ENCODE measurements at regions not wholly inside any gene's neighbourhood (a gene's known extent, or its start where the extent isn't known, plus 50 kb on each side); places are given as distances from the start of the nearest gene placed in this dataset.

GRCh38 chr21:38611277-38611676 is 113.0 kb upstream of the ERG start:
- H3K4me3 ChIP-seq (ENCODE audit: low read depth, low read length) = no peak overlapping the region
- no peak for TF ChIP-seq CTCF (IDR thresholded peaks at IDR 0.05; ENCODE audit: borderline replicate concordance, insufficient read depth, low read depth, low read length)

GRCh38 chr21:38613686-38614085 is 115.4 kb upstream of the ERG start:
- no peak for TF ChIP-seq CTCF (IDR thresholded peaks at IDR 0.05; ENCODE audit: borderline replicate concordance, insufficient read depth, low read depth, low read length)
- no peak overlapping the region for H3K4me3 ChIP-seq (ENCODE audit: low read depth, low read length)

GRCh38 chr21:38614558-38614957 is 116.3 kb upstream of the ERG start:
- H3K4me3 ChIP-seq (ENCODE audit: low read depth, low read length) = no peak overlapping the region
- no peak for TF ChIP-seq CTCF (IDR thresholded peaks at IDR 0.05; ENCODE audit: borderline replicate concordance, insufficient read depth, low read depth, low read length)

- TF ChIP-seq CTCF (IDR thresholded peaks at IDR 0.05; ENCODE audit: borderline replicate concordance, insufficient read depth, low read depth, low read length) = no peak
- no peak overlapping the region for H3K4me3 ChIP-seq (ENCODE audit: low read depth, low read length)
Measured at GRCh38 chr21:38619480-38619879, 121.2 kb upstream of the ERG start.

GRCh38 chr21:38619992-38620479 is 121.8 kb upstream of the ERG start:
- no peak for TF ChIP-seq CTCF (IDR thresholded peaks at IDR 0.05; ENCODE audit: borderline replicate concordance, insufficient read depth, low read depth, low read length)
- no peak overlapping the region for H3K4me3 ChIP-seq (ENCODE audit: low read depth, low read length)

GRCh38 chr21:38621132-38621531 is 122.9 kb upstream of the ERG start:
- no peak overlapping the region for H3K4me3 ChIP-seq (ENCODE audit: low read depth, low read length)
- TF ChIP-seq CTCF (IDR thresholded peaks at IDR 0.05; ENCODE audit: borderline replicate concordance, insufficient read depth, low read depth, low read length) = no peak

GRCh38 chr21:38622081-38622826 is 124.0 kb upstream of the ERG start:
- no peak for TF ChIP-seq CTCF (IDR thresholded peaks at IDR 0.05; ENCODE audit: borderline replicate concordance, insufficient read depth, low read depth, low read length)
- no peak overlapping the region for H3K4me3 ChIP-seq (ENCODE audit: low read depth, low read length)
